HG03354 (cell line): ENCODE measurements at regions not wholly inside any gene's neighbourhood (a gene's known extent, or its start where the extent isn't known, plus 50 kb on each side); places are given as distances from the start of the nearest gene placed in this dataset.
"Not testable (repeated sequence)": the region's sequence is repeated elsewhere in the genome, so short reads cannot be mapped to it uniquely, and the experiment has no call there.

ENCODE experiments used
- ATAC-seq: cut with Tn5 transposase; IDR thresholded peaks from one replicate; pipeline ENCODE4 v1.9.1; 2021; ENCODE audit warnings: mild to moderate bottlenecking; ENCODE audit not compliant: unreplicated experiment, poor library complexity, severe bottlenecking

GRCh38 chr9:78695519-78695918, 398.6 kb downstream of the PSAT1 start:
- ATAC-seq, result no peak

- ATAC-seq, result no peak
Observed at GRCh38 chr9:78697618-78698017, 400.7 kb downstream of the PSAT1 start.

GRCh38 chr9:78698371-78698770, 401.4 kb downstream of the PSAT1 start:
- no peak for ATAC-seq

GRCh38 chr9:78699217-78699616, 402.3 kb downstream of the PSAT1 start:
- not testable (repeated sequence) for ATAC-seq

- not testable (repeated sequence) for ATAC-seq
Observed at GRCh38 chr9:78704153-78704552, 407.2 kb downstream of the PSAT1 start.

GRCh38 chr9:78707080-78707479, 410.2 kb downstream of the PSAT1 start:
- ATAC-seq, result peak; percentile 52

GRCh38 chr9:78707481-78707991, 410.6 kb downstream of the PSAT1 start:
- ATAC-seq, result peak; percentile 90

GRCh38 chr9:78712903-78713613, 416.1 kb downstream of the PSAT1 start:
- no peak for ATAC-seq

- no peak for ATAC-seq
Observed at GRCh38 chr9:78713614-78714405, 416.9 kb downstream of the PSAT1 start.

- ATAC-seq, result no peak
Observed at GRCh38 chr9:78714576-78714975, 417.7 kb downstream of the PSAT1 start.

- not testable (repeated sequence) for ATAC-seq
Observed at GRCh38 chr9:78719029-78719428, 422.1 kb downstream of the PSAT1 start.

- ATAC-seq, result no peak
Observed at GRCh38 chr9:78724896-78725295, 428.0 kb downstream of the PSAT1 start.

- no peak for ATAC-seq
Observed at GRCh38 chr9:78725503-78725902, 428.6 kb downstream of the PSAT1 start.

- ATAC-seq, result no peak
Observed at GRCh38 chr9:78745331-78745730, 448.4 kb downstream of the PSAT1 start.

- no peak for ATAC-seq
Observed at GRCh38 chr9:78746010-78746409, 449.1 kb downstream of the PSAT1 start.

GRCh38 chr9:78753039-78753438, 456.1 kb downstream of the PSAT1 start:
- ATAC-seq, result no peak

- ATAC-seq, result peak; percentile 65
Observed at GRCh38 chr9:78756813-78757510, 460.0 kb downstream of the PSAT1 start.

GRCh38 chr9:78763424-78763823, 466.5 kb downstream of the PSAT1 start:
- ATAC-seq, result no peak

- ATAC-seq, result no peak
Observed at GRCh38 chr9:78765861-78766260, 468.9 kb downstream of the PSAT1 start.

- ATAC-seq, result no peak
Observed at GRCh38 chr9:78767490-78767889, 470.6 kb downstream of the PSAT1 start.
